Type B pancreatic cell (in vitro differentiated cells): ENCODE measurements at regions not wholly inside any gene's neighbourhood (a gene's known extent, or its start where the extent isn't known, plus 50 kb on each side); places are given as distances from the start of the nearest gene placed in this dataset.

ENCODE experiments used
- DNase-seq: peaks from one replicate; pipeline ENCODE4 v3.0.0; 2021; ENCODE audit warnings: mixed read lengths; ENCODE audit not compliant: unreplicated experiment; ENCODE audit errors: extremely low spot score
- H3K27ac Mint-ChIP-seq: 2 replicates; pipeline ENCODE4 v1.8.0; 2021; ENCODE audit warnings: mild to moderate bottlenecking, mixed read lengths
- H3K27me3 Mint-ChIP-seq: 2 replicates; pipeline ENCODE4 v1.8.0; 2021; ENCODE audit warnings: mixed read lengths
- H3K36me3 Mint-ChIP-seq: 2 replicates; pipeline ENCODE4 v1.8.0; 2021; ENCODE audit warnings: mixed read lengths
- H3K4me1 Mint-ChIP-seq: one replicate; pipeline ENCODE4 v1.8.0; 2021; ENCODE audit warnings: mixed read lengths; ENCODE audit not compliant: unreplicated experiment
- H3K4me3 Mint-ChIP-seq: 2 replicates; pipeline ENCODE4 v1.8.0; 2021; ENCODE audit warnings: mild to moderate bottlenecking, mixed read lengths
- H3K9me3 Mint-ChIP-seq: 2 replicates; pipeline ENCODE4 v1.8.0; 2021; ENCODE audit warnings: mixed read lengths
- TF ChIP-seq, protein P1 (sequence below): fragments of 200-600 bp; sonication (generic); conservative IDR thresholded peaks from 2 replicates; pipeline ENCODE4 v1.5.0; 2021; ENCODE audit warnings: antibody characterized with exemption, mild to moderate bottlenecking

GRCh38 chr13:107252021-107252420, 684.1 kb upstream of the ARGLU1 start:
- TF ChIP-seq, protein P1, sequence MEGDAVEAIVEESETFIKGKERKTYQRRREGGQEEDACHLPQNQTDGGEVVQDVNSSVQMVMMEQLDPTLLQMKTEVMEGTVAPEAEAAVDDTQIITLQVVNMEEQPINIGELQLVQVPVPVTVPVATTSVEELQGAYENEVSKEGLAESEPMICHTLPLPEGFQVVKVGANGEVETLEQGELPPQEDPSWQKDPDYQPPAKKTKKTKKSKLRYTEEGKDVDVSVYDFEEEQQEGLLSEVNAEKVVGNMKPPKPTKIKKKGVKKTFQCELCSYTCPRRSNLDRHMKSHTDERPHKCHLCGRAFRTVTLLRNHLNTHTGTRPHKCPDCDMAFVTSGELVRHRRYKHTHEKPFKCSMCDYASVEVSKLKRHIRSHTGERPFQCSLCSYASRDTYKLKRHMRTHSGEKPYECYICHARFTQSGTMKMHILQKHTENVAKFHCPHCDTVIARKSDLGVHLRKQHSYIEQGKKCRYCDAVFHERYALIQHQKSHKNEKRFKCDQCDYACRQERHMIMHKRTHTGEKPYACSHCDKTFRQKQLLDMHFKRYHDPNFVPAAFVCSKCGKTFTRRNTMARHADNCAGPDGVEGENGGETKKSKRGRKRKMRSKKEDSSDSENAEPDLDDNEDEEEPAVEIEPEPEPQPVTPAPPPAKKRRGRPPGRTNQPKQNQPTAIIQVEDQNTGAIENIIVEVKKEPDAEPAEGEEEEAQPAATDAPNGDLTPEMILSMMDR: no peak
- H3K9me3 Mint-ChIP-seq: no peaks in the 10 kb centered on the region
- no peak overlapping the region for H3K4me3 Mint-ChIP-seq
- H3K27me3 Mint-ChIP-seq: peaks cover 3% of the 10 kb centered on the region
- no peak overlapping the region for H3K27ac Mint-ChIP-seq
- DNase-seq: no peak
- no peaks in the 10 kb centered on the region for H3K4me1 Mint-ChIP-seq
- no peaks in the 10 kb centered on the region for H3K36me3 Mint-ChIP-seq

DNA sequence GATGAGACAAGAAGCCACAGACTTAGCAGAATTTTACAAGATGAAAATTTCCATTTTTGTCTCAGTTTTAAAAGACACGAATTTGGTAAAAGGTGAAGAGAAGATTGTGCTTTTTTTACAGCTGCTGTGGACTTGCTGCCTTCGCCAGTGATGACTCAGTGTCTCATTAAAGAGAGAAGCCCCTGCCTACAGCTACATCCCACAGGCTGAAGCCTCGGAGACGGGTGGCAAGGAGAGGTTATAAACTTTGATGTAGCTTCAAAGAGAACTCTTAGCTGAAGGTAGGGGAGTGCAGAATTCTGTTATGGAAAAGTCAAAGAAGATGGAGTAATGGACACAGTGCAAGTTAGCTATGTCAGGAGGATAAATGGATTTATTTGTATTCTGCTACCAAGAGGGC, 683.4 kb upstream of the ARGLU1 start:
- Mint-ChIP-seq H3K4me1 (no peaks in the 10 kb centered on the region), H3K27ac (no peak overlapping the region), H3K36me3 (no peaks in the 10 kb centered on the region), H3K27me3 (peaks cover 3% of the 10 kb centered on the region), H3K4me3 (no peak overlapping the region), H3K9me3 (no peaks in the 10 kb centered on the region)
- no peak for DNase-seq
- TF ChIP-seq, protein P1: no peak

GRCh38 chr13:107250628-107251027, 682.7 kb upstream of the ARGLU1 start:
- H3K27ac Mint-ChIP-seq: no peak overlapping the region
- H3K36me3 Mint-ChIP-seq: no peaks in the 10 kb centered on the region
- no peaks in the 10 kb centered on the region for H3K4me1 Mint-ChIP-seq

DNA sequence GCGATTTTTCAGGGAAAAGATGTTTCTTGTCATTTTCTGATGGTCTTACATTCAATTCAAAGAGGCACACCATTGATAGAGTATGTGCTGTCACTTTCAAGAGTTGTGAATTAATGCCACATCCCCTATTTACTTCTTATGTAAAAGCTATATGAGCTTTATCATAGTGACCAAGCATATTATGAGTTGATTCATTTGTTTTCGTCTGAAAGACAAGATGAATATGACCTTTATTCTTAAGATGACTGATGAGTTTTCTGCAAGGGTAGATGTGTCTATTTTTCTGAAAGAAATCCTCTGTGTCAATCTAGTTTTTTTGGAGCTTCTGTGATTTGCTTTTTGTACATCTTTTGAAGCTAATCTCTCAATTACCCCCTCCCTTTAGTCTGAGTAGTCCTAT, 676.3 kb upstream of the ARGLU1 start:
- DNase-seq: no peak
- TF ChIP-seq, protein P1: no peak
- H3K27me3 Mint-ChIP-seq: peaks cover 3% of the 10 kb centered on the region
- H3K9me3 Mint-ChIP-seq: no peaks in the 10 kb centered on the region
- H3K4me1 Mint-ChIP-seq: no peaks in the 10 kb centered on the region
- H3K4me3 Mint-ChIP-seq: no peak overlapping the region
- no peak overlapping the region for H3K27ac Mint-ChIP-seq
- no peaks in the 10 kb centered on the region for H3K36me3 Mint-ChIP-seq

More at GRCh38 chr13:107250628-107251027, 682.7 kb upstream of the ARGLU1 start:
- TF ChIP-seq, protein P1: no peak
- no peak overlapping the region for H3K4me3 Mint-ChIP-seq
- no peaks in the 10 kb centered on the region for H3K9me3 Mint-ChIP-seq
- peaks cover 3% of the 10 kb centered on the region for H3K27me3 Mint-ChIP-seq
- DNase-seq: no peak

- no peak overlapping the region for H3K27ac Mint-ChIP-seq
- H3K4me3 Mint-ChIP-seq: no peak overlapping the region
- no peak for DNase-seq
- H3K36me3 Mint-ChIP-seq: no peaks in the 10 kb centered on the region
- no peaks in the 10 kb centered on the region for H3K27me3 Mint-ChIP-seq
- no peaks in the 10 kb centered on the region for H3K9me3 Mint-ChIP-seq
- TF ChIP-seq, protein P1: no peak
- no peaks in the 10 kb centered on the region for H3K4me1 Mint-ChIP-seq
These were observed 674.2 kb upstream of the ARGLU1 start for GRCh38 chr13:107242138-107242537.

GRCh38 chr13:107241381-107241780, 673.4 kb upstream of the ARGLU1 start:
- Mint-ChIP-seq H3K27ac (no peak overlapping the region), H3K36me3 (no peaks in the 10 kb centered on the region), H3K27me3 (no peaks in the 10 kb centered on the region), H3K4me1 (no peaks in the 10 kb centered on the region), H3K4me3 (no peak overlapping the region), H3K9me3 (no peaks in the 10 kb centered on the region)
- DNase-seq: no peak
- TF ChIP-seq, protein P1: no peak
